Erythroblast (primary cell): ENCODE measurements at regions not wholly inside any gene's neighbourhood (a gene's known extent, or its start where the extent isn't known, plus 50 kb on each side); places are given as distances from the start of the nearest gene placed in this dataset.
A peak's percentile ranks its signal among the peaks of the same experiment; 100 is the strongest.

ENCODE experiments used
- DNase-seq, 2 experiments: peaks; one replicate each; lab custom pipeline; 2025; lab: John Stamatoyannopoulos, UW
- GATA1 ChIP-seq: IDR thresholded peaks from 2 replicates; pipeline ENCODE4 v1.6.1; 2011; ENCODE audit warnings: low read depth, mild to moderate bottlenecking, control low read depth, low read length, moderate library complexity
- POLR2A ChIP-seq: IDR thresholded peaks from 2 replicates; pipeline ENCODE4 v1.6.1; 2011; ENCODE audit warnings: mild to moderate bottlenecking, low read length

DNA sequence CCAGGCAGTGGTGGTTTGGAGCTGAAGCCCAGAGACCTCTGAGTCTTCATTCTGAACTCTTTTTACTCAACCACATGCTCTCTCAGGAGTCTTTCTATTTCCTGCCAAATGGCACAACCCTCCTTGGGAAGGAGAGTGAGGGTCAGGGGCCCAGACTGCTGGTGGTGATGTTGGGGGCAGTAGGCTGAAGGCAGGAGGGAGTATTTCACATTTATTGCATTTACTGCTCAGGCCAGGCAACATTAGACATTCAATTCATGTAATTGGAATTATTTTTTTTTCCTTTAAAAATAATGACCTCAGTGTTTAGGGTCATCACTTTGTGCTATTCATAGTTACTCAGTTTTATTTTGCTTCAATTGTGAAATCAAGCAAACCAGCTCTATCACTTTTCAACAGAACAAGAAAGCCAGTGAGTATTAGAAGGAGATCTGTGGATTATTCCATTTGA lies 311.3 kb upstream of the NT5C1B start:
- no peak for DNase-seq
- no peak for TF ChIP-seq POLR2A
- no peak for TF ChIP-seq GATA1

GRCh38 chr2:18899725-18900124 lies 310.4 kb upstream of the NT5C1B start:
- DNase-seq, result no peak
- TF ChIP-seq POLR2A (no peak), GATA1 (no peak)

GRCh38 chr2:18898271-18898670 lies 308.9 kb upstream of the NT5C1B start:
- TF ChIP-seq GATA1, result no peak
- TF ChIP-seq POLR2A, result no peak
- no peak for DNase-seq

DNA sequence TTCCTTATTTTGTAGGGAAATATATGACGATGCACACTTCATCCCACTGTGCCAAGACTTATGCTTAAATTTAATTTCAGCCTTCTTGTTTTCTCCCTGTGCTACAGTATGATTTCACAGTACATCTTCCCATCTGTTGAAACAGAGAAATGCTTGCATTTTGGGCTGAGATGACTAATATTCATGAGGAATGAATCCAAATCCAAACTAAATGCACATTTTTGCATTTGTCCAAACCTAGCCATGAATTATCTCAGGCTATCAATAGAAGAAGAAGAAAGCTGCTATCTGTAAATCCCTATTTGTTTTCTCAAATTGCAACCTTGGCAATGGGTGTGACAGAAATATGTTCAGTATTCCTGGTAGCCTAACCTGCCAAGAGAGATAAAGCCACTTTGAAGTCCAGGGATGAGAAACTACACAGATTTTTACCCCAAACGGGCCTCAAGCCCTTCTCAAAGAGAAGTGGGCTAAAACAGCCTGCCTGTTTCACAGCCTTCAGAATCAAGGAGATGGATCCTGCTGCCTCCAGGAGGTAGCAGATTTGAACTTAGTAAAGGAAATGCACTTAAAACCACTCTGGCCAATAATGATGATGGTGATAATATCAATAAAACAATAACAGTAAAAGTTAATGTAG lies 306.9 kb upstream of the NT5C1B start:
- TF ChIP-seq POLR2A (no peak), GATA1 (no peak)
- DNase-seq, result no peak

DNA sequence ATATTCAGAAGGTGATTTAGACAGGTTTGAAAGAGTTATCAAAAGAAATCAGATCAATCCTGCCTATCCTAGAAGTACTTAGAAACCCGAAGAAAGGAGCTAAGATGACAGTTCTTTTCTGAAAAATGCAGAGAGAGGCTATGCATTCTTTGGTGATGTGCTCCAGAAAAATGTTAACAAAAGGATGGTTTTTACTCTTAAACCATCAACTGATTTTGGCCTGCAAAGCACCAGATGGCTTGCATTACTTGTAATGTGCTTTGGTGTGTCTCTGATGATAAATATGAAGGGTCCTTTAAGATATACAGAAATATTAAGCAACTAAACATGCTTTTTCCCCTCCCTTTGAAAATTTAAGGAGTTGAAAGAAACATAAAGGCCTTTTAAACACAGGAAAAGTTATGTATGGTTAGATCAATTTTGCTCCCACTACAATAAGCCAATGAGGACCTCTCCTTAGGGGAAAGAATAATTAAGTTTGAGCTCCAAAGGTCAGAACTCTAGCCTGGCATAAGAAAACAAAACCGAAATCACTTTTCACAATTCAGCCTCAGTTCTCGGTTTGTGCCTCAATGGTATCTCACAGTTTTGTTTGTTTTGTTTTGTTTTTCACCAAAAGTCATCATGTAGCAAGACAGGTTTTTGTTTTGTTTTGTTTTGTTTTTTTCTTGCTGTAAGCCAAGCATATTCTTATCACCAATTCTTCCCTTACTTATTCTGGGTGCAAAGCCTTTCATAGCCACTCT lies 302.4 kb upstream of the NT5C1B start:
- no peak for DNase-seq
- no peak for TF ChIP-seq POLR2A
- no peak for TF ChIP-seq GATA1

DNA sequence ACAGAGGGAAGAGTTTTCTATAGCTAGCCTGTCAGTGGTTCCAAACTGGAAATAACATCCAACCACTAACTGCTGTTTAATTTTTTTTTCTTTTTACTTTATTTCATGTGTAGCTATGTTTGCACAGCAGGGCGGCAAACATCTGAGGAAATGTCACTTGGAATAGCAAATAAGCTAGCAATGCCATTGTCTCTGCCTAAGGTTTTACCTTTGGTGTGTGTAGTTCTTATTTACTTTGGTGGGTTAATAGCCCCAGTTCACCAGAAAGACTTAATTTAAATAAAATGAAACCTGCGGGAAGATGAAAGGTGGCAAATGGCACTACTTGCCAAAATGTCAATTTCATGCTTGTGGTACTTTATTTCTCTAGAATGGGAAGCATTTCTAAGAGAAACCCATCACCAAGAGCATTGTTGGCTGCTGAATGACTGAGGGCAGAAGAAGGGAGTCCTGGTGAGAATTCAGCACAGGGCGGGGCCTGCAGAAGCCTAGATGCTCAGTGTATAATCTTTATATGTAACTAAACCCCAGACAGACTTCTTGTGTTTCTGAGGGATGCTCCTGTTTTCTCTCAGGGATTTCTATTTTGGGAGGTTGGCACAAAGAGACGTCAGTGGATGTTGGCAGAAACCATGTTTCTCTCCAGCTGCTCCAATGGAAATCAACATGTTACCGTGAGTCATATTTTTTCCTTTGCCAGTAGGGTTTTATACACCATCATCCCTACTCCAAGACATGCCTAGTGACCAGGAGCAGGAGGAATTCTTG lies 300.4 kb upstream of the NT5C1B start:
- no peak for DNase-seq
- no peak for TF ChIP-seq GATA1
- TF ChIP-seq POLR2A, result no peak

DNA sequence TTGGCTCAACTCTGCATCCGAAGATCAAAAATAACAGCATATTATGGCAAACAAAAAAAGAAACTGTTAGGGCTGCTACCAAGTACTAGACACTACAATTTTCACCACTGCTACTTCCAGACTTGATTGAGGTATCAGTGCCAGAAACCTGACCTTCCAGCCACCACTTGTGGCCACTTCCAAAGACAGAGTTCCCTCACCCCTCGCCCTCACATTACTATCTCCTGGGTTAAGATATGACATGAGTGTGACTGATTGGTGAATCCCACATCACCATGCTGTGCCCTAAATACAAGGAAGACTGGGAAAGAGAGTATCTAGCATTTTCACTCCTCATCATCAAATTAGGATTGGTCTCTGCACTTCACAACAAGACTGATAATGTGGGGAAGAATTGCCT lies 296.1 kb upstream of the NT5C1B start:
- DNase-seq, result no peak
- TF ChIP-seq GATA1 (no peak), POLR2A (no peak)

DNA sequence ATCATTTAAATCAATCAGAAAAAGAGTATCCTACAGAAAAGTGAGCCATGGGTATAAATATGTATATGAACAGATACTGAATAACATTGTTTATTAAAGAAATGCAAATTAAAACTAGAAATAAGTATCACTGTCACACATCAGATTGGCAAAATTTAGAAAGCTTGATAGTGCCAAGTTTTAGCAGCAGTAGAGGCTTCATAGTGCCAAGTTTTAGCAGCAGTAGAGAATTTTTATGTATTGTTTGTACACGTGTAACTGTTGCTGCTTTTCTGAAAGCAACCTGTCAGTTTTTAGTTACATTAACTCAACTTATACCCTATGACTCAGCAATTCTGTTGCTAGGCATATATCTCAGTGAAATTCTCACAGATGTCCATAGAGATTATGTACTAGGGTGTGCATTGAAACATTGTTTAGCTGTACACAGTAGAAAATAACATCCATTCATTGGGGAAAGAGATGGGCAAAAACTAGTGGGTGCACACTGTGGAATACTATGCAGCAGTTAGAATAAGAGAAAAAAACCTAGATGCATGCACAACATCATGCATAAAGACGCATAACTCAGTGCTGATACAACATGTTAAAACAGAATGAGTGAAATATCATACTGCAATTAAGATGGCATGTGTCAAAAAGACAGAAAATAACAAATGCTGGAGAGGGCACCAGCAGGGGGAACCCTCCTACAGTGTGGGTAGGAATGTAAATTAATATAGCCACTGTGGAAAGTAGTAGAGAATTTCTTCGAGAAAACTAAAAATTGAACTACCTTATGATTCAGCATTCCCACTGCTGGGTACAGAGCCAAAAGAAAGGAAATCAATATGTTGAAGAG lies 294.5 kb upstream of the NT5C1B start:
- TF ChIP-seq POLR2A (no peak), GATA1 (no peak)
- peak; percentile 35 to 65 for DNase-seq

DNA sequence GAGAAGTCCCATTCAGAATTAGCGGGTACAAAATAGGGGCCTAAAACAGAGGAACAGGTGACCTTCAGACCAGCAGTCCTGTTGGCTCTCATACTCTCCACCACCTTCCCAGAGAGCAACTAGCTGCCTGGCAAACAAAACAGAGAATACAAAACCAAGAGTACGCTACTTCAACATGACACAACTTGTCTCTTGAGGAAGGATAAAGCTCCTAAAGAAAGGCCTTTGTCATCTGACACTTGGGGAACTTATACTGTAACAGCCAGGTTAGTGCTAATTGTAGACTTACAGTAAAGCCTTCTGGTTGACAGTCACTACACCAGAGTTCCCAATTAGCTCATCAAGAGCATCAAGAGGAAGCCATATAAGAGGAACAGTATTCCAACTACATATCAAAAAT lies 282.1 kb upstream of the NT5C1B start:
- no peak for DNase-seq
- TF ChIP-seq POLR2A, result no peak
- no peak for TF ChIP-seq GATA1

DNA sequence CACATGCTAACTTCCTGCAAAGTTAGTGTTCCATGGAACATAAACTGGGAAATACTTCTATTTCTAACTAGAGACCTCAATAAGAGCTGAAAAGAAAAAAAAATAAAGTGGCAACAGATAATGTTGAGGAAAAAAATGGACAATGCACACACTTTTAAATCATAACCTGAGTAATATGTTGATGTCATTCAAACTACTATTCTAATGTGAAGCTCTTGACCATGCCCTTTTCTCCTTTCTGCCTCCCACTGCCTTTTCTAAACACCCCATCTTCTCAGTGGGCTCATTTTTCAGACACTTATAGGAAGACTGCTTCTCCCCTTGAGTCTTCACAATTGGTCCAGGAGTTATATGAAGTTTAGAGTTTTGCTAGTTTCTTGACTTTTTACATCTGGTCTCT lies 280.9 kb upstream of the NT5C1B start:
- no peak for DNase-seq
- TF ChIP-seq GATA1 (no peak), POLR2A (no peak)

GRCh38 chr2:18861951-18862350 lies 272.6 kb upstream of the NT5C1B start:
- DNase-seq, result no peak
- TF ChIP-seq GATA1 (no peak), POLR2A (no peak)

GRCh38 chr2:18860179-18860578 lies 270.8 kb upstream of the NT5C1B start:
- no peak for TF ChIP-seq GATA1
- TF ChIP-seq POLR2A, result no peak
- no peak for DNase-seq

DNA sequence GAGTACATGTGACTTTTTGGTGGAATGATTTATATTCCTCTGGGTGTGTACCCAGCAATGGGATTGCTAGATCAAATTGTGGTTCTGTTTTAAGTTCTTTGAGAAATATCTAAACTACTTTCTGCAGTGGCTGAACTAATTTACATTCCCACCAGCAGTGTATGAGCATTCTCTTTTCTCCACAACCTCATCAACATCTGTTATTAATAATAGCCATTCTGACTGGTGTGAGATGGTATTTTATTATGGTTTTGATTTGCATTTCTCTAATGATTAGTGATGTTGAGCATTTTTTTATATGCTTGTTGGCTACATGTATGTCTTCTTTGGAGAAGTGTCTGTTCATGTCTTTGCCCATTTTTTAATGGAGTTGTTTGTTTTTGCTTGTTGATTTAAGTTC lies 267.4 kb upstream of the NT5C1B start:
- TF ChIP-seq GATA1, result no peak
- DNase-seq, result no peak
